Heart left ventricle (tissue), 13 donors: ENCODE measurements at regions not wholly inside any gene's neighbourhood (a gene's known extent, or its start where the extent isn't known, plus 50 kb on each side); places are given as distances from the start of the nearest gene placed in this dataset.

Experiments
- CTCF ChIP-seq, 12 donors: fragments of 200-600 bp; sonication (generic) in 4 of 12; IDR thresholded peaks; one replicate each; pipeline versions ENCODE4 v1.5.0 to v1.8.0; 2018 to 2022; ENCODE audit warnings: antibody characterized with exemption in 12 of 12, mild to moderate bottlenecking in 5 of 12
- POLR2A ChIP-seq, 2 donors: fragments of 450-650 bp; IDR thresholded peaks; one replicate each; pipeline ENCODE4 v1.6.1; 2017; ENCODE audit warnings: antibody characterized with exemption in 2 of 2, mild to moderate bottlenecking in 2 of 2, moderate library complexity in 2 of 2
- donor health status: ischemic (EF 13 %, LVEDD 7.1; RV severe dilation, severe dysfunction).
- donor health status: DM: no; HTN: yes; CAD: no.
- donor health status: DM: no; HTN: no; CAD: no.
- donor health status: ischemic (EF 25% LVEDD 6.9; RV normal size, moderate dysfunction).
- donor health status: ischemic (EF 25% LVEDD 5.7; RV mildly dilated, moderate dysfunction).
- donor health status: ischemic (EF 35%, LVEDD 5.7; RV mildly dilated, moderate dysfunction).
- donor health status: nonischemic (EF 11% LVEDD 7.7; RV severe dilation, severe dysfunction).
- donor health status: DM: yes; HTN: yes; CAD: no.
- donor health status: PGD.
- donor health status: ischemic (EF 29% LVEDD 5.4; RV normal size, mild dysfunction).
- donor health status: nonischemic (EF 23%, LVEDD 6.1; RV moderate dilation, normal function).

DNA sequence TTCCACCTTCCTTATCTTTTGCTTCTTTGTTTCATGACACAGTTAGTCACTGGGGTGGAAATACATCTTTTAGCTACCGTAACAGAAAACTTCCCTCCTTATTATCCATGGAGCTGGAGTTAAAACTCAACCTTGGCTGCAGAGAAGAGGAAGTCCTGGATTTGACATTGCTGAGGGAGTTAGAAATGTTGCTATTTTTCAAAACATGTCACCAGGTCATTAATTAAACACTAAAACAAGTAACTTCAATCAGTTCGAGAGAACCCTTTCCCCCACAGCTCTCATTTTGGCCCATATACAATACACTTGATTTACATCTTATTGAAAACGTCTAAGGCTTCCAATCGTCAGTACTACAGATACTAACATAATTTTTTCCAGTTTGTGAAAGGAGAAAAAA is 237.9 kb upstream of the CD180 start:
- TF ChIP-seq CTCF (IDR thresholded peaks at IDR 0.05) (no peak), POLR2A (IDR thresholded peaks at IDR 0.05) (no peak)
